ENCODE measurements at regions not wholly inside any gene's neighbourhood (a gene's known extent, or its start where the extent isn't known, plus 50 kb on each side); places are given as distances from the start of the nearest gene placed in this dataset.

- TF ChIP-seq CTCF (IDR thresholded peaks at IDR 0.05; ENCODE audit: control extremely low read depth in 1 of 3, insufficient read depth in 1 of 3, low read depth in 1 of 3, low read length in 3 of 3): no peak
- no peak for TF ChIP-seq RBBP5 (IDR thresholded peaks at IDR 0.05; ENCODE audit: borderline replicate concordance, low read depth, low read length)
- no peak for TF ChIP-seq TAF1 (IDR thresholded peaks at IDR 0.05; ENCODE audit: low read depth, low read length)
- TF ChIP-seq CEBPB (IDR thresholded peaks at IDR 0.05; ENCODE audit: low read depth, low read length): no peak
- no peak for TF ChIP-seq JUND (IDR thresholded peaks at IDR 0.05; ENCODE audit: low read length)
- no peak for TF ChIP-seq ASH2L (IDR thresholded peaks at IDR 0.05; ENCODE audit: low read length)
- no peak for TF ChIP-seq JUN (IDR thresholded peaks at IDR 0.05; ENCODE audit: low read depth, low read length)
- no peak for TF ChIP-seq EP300 (IDR thresholded peaks at IDR 0.05; ENCODE audit: borderline replicate concordance in 1 of 2, low read depth in 2 of 2, low read length in 2 of 2)
- no peak for TF ChIP-seq SIN3A (conservative IDR thresholded peaks at IDR 0.05 in 1 of 2, IDR thresholded peaks at IDR 0.05 in 1 of 2; ENCODE audit: low read depth in 1 of 2, low read length in 2 of 2)
Measured at GRCh38 chrX:130507015-130507414, 105.2 kb downstream of the RBMX2 start.
